Endothelial cell of umbilical vein (primary cell): ENCODE measurements at regions not wholly inside any gene's neighbourhood (a gene's known extent, or its start where the extent isn't known, plus 50 kb on each side); places are given as distances from the start of the nearest gene placed in this dataset.

Source experiments
- BruUV-seq: library from RNA; stranded (reverse); fragments of 400-500 nt; replicated peaks from 2 replicates; lab custom pipeline; 2021; lab: Mats Ljungman, UMichigan
- CTCF ChIA-PET: fragments of 300-600, 350-600 bp; sonication (Branson Sonifier 250); formaldehyde crosslinking; loops from one replicate; lab custom pipeline; 2021; ENCODE audit warnings: antibody characterized with exemption, inconsistent platforms; lab: Charles Lee
- POLR2A ChIA-PET: fragments of 300-600, 350-600 bp; sonication (Branson Sonifier 250); formaldehyde crosslinking; loops from one replicate; lab custom pipeline; 2021; ENCODE audit warnings: antibody characterized with exemption, inconsistent platforms; lab: Charles Lee
- DNase-seq: peaks from one replicate; pipeline ENCODE4 v3.0.0-alpha.2; 2011; ENCODE audit warnings: low read depth, low spot score
- FAIRE-seq: peaks from 2 replicates; lab custom pipeline; 2011; peaks lifted over from hg19 to GRCh38; lab: Jason Lieb, UNC
- H2AFZ ChIP-seq: 2 replicates; pipeline ENCODE4 v1.6.0; 2012; ENCODE audit warnings: low read depth, low read length, control low read depth, inconsistent platforms
- H3K27ac ChIP-seq: 2 replicates; pipeline ENCODE4 v1.5.1; 2011; ENCODE audit warnings: low read depth, mild to moderate bottlenecking, control low read depth, low read length, moderate library complexity; ENCODE audit not compliant: insufficient read depth
- H3K27me3 ChIP-seq, 2 experiments: 2 replicates each; pipeline versions ENCODE4 v1.6.0 to v1.6.1; 2011; ENCODE audit warnings: low read length in 2 of 2, mixed read lengths in 1 of 2; ENCODE audit not compliant: control insufficient read depth in 2 of 2, insufficient read depth in 2 of 2
- H3K36me3 ChIP-seq, 2 experiments: 2 replicates in 1 of 2; 3 replicates in 1 of 2; pipeline ENCODE4 v1.5.1; 2011; ENCODE audit warnings: low read length in 2 of 2, mild to moderate bottlenecking in 1 of 2, moderate library complexity in 1 of 2; ENCODE audit not compliant: control insufficient read depth in 2 of 2, insufficient read depth in 2 of 2; ENCODE audit errors: extremely low read depth in 1 of 2
- H3K4me1 ChIP-seq: 3 replicates; pipeline ENCODE4 v1.5.1; 2011; ENCODE audit warnings: mild to moderate bottlenecking, low read length; ENCODE audit not compliant: control insufficient read depth, insufficient read depth; ENCODE audit errors: extremely low read depth
- H3K4me2 ChIP-seq: 2 replicates; pipeline ENCODE4 v1.6.1; 2011; ENCODE audit warnings: low read length, control low read depth, mixed read lengths; ENCODE audit not compliant: insufficient read depth
- H3K4me3 ChIP-seq, 3 experiments: fragments of 200-600 bp in 1 of 3; sonication (generic), shearing (Covaris generic) in 1 of 3; replicated peaks in 1 of 3; 2 replicates each; pipeline ENCODE4 v1.5.1; 2011 to 2016; ENCODE audit warnings: control low read depth in 3 of 3, low read length in 3 of 3, mild to moderate bottlenecking in 2 of 3, inconsistent platforms in 1 of 3, low read depth in 1 of 3, moderate library complexity in 1 of 3; ENCODE audit not compliant: insufficient read depth in 1 of 3
- H3K79me2 ChIP-seq: 2 replicates; pipeline ENCODE4 v1.6.0; 2012; ENCODE audit warnings: low read length, inconsistent platforms; ENCODE audit not compliant: control insufficient read depth, insufficient read depth
- H3K9ac ChIP-seq: replicated peaks from 2 replicates; pipeline ENCODE3; 2011; ENCODE audit warnings: low read length, control low read depth; ENCODE audit not compliant: insufficient read depth; ENCODE audit errors: extremely low read depth
- H3K9me1 ChIP-seq: replicated peaks from 3 replicates; pipeline ENCODE4 v1.6.0; 2011; ENCODE audit warnings: mild to moderate bottlenecking, low read length; ENCODE audit not compliant: control insufficient read depth, insufficient read depth; ENCODE audit errors: extremely low read depth
- H3K9me3 ChIP-seq: replicated peaks from 2 replicates; pipeline ENCODE4 v1.5.1; 2012; ENCODE audit warnings: low read length, inconsistent platforms; ENCODE audit not compliant: control insufficient read depth, insufficient read depth
- H4K20me1 ChIP-seq: replicated peaks from 2 replicates; pipeline ENCODE3; 2011; ENCODE audit warnings: mild to moderate bottlenecking, low read length; ENCODE audit not compliant: control insufficient read depth, insufficient read depth; ENCODE audit errors: extremely low read depth
- CTCF ChIP-seq, 2 donors: IDR thresholded peaks; 1 replicate in 1 of 2; 2 replicates in 1 of 2; pipeline ENCODE4 v1.5.1; 2011; ENCODE audit warnings: low read length in 2 of 2, mild to moderate bottlenecking in 2 of 2, moderate library complexity in 2 of 2, control low read depth in 1 of 2, inconsistent platforms in 1 of 2, low read depth in 1 of 2; ENCODE audit not compliant: insufficient read depth in 1 of 2; ENCODE audit errors: extremely low read depth in 1 of 2
- EZH2 ChIP-seq: IDR thresholded peaks from 2 replicates; pipeline ENCODE4 v1.6.1; 2012; ENCODE audit warnings: borderline replicate concordance, low read depth, mild to moderate bottlenecking, moderate library complexity, low read length, inconsistent platforms; ENCODE audit not compliant: severe bottlenecking
- FOS ChIP-seq: IDR thresholded peaks from 2 replicates; pipeline ENCODE4 v1.6.1; 2011; ENCODE audit warnings: mild to moderate bottlenecking, low read length, moderate library complexity, borderline replicate concordance; ENCODE audit not compliant: insufficient read depth
- GATA2 ChIP-seq: IDR thresholded peaks from 2 replicates; pipeline ENCODE4 v1.7.0; 2011; ENCODE audit warnings: low read depth, mild to moderate bottlenecking, moderate library complexity, mixed read lengths, low read length; ENCODE audit not compliant: insufficient read length, insufficient read depth
- JUN ChIP-seq: IDR thresholded peaks from 2 replicates; pipeline ENCODE4 v1.6.1; 2011; ENCODE audit warnings: borderline replicate concordance, low read depth; ENCODE audit not compliant: insufficient read length, insufficient read depth
- MAX ChIP-seq: IDR thresholded peaks from 2 replicates; pipeline ENCODE4 v1.6.1; 2011; ENCODE audit not compliant: insufficient read depth, insufficient read length
- MYC ChIP-seq: IDR thresholded peaks from one replicate; pipeline ENCODE4 v1.6.1; 2011; ENCODE audit warnings: mild to moderate bottlenecking, low read depth, low read length
- POLR2A ChIP-seq: IDR thresholded peaks from 2 replicates; pipeline ENCODE4 v1.6.1; 2012; ENCODE audit warnings: low read depth, mild to moderate bottlenecking, control low read depth, low read length
- POLR2AphosphoS5 ChIP-seq: IDR thresholded peaks from 2 replicates; pipeline ENCODE4 v1.6.1; 2012; ENCODE audit warnings: low read depth, mild to moderate bottlenecking, control low read depth, low read length, moderate library complexity; ENCODE audit not compliant: insufficient read depth
- dilution Hi-C: fragments of 300-500 bp; cut with MboI; formaldehyde crosslinking; loops from one replicate; pipeline ENCODE4 v1.15.0; 2019; ENCODE audit warnings: low sequenced_read_pairs; ENCODE audit not compliant: extremely low pct_ligation_motif_present
- intact Hi-C: fragments of 100-400 bp; cut with micrococcal nuclease; formaldehyde crosslinking; loops from one replicate; pipeline ENCODE4 v1.10.0; 2022

- H3K27me3 ChIP-seq, result no peaks in the 10 kb centered on the region
- TF ChIP-seq POLR2AphosphoS5 (no peak), GATA2 (no peak), EZH2 (no peak), POLR2A (no peak), JUN (no peak), MAX (no peak), FOS (no peak), MYC (no peak), CTCF (IDR thresholded peaks at IDR 0.05; ENCODE audit: extremely low read depth in 1 of 2, insufficient read depth in 1 of 2, low read depth in 1 of 2, low read length in 2 of 2) (no peak)
- no peak for FAIRE-seq
- H4K20me1 ChIP-seq, result no peaks in the 10 kb centered on the region
- dilution Hi-C loops, result no loop called here
- no peaks in the 10 kb centered on the region for H3K9me1 ChIP-seq
- no peak overlapping the region for H3K27ac ChIP-seq
- ChIA-PET POLR2A (no interaction called here), CTCF (no interaction called here)
- no peak overlapping the region for H3K9ac ChIP-seq
- no TSS peak for BruUV-seq
- H3K4me1 ChIP-seq, result no peaks in the 10 kb centered on the region
- H2AFZ ChIP-seq, result no peak overlapping the region
- no peak overlapping the region for H3K4me2 ChIP-seq
- DNase-seq, result no peak
- intact Hi-C loops, result no loop called here
- no peaks in the 10 kb centered on the region for H3K9me3 ChIP-seq
- no peaks in the 10 kb centered on the region for H3K79me2 ChIP-seq
- H3K36me3 ChIP-seq, result no peaks in the 10 kb centered on the region
- H3K4me3 ChIP-seq, result no peak overlapping the region
Observed at GRCh38 chr6:156045401-156046267, 590.0 kb upstream of the NOX3 start.
